ENCODE measurements at regions not wholly inside any gene's neighbourhood (a gene's known extent, or its start where the extent isn't known, plus 50 kb on each side); places are given as distances from the start of the nearest gene placed in this dataset.

DNA sequence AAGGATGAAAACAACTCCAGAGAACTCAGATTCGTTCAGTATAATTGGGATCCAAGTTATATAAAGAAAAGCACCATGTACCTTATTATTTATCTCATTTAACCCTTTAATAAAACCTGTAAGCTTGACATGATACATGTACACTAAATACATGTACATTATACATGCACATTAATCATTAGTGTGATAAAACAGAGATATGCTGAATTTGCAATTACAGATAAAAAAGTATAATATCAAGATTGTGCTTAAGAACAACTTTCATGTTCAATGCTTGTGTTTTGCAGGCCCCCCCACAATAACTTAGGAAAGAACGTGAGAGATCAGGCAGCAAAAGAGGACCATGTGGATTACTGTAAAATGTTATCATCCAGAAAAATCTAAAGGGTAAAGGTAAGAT, 385.4 kb upstream of the GYPC start:
- TF ChIP-seq, protein P1, sequence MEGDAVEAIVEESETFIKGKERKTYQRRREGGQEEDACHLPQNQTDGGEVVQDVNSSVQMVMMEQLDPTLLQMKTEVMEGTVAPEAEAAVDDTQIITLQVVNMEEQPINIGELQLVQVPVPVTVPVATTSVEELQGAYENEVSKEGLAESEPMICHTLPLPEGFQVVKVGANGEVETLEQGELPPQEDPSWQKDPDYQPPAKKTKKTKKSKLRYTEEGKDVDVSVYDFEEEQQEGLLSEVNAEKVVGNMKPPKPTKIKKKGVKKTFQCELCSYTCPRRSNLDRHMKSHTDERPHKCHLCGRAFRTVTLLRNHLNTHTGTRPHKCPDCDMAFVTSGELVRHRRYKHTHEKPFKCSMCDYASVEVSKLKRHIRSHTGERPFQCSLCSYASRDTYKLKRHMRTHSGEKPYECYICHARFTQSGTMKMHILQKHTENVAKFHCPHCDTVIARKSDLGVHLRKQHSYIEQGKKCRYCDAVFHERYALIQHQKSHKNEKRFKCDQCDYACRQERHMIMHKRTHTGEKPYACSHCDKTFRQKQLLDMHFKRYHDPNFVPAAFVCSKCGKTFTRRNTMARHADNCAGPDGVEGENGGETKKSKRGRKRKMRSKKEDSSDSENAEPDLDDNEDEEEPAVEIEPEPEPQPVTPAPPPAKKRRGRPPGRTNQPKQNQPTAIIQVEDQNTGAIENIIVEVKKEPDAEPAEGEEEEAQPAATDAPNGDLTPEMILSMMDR (IDR thresholded peaks at IDR 0.05), result no peak
- no peak for TF ChIP-seq POLR2A (IDR thresholded peaks at IDR 0.05)
